NOMO-1 (cell line): ENCODE measurements at regions not wholly inside any gene's neighbourhood (a gene's known extent, or its start where the extent isn't known, plus 50 kb on each side); places are given as distances from the start of the nearest gene placed in this dataset.

Source experiments
- DNase-seq, 2 experiments: peaks; one replicate each; lab custom pipeline; 2025; ENCODE audit not compliant: unreplicated experiment in 2 of 2; lab: John Stamatoyannopoulos, UW

- no peak for DNase-seq
These were observed 605.0 kb upstream of the USP15 start for GRCh38 chr12:61655241-61655640.

- DNase-seq: no peak
These were observed 592.5 kb upstream of the USP15 start for GRCh38 chr12:61667676-61668075.

- DNase-seq: no peak
These were observed 583.7 kb upstream of the USP15 start for GRCh38 chr12:61676520-61676919.

- no peak for DNase-seq
These were observed 572.8 kb upstream of the USP15 start for GRCh38 chr12:61687407-61687806.

- DNase-seq: no peak
These were observed 566.0 kb upstream of the USP15 start for GRCh38 chr12:61694214-61694613.

GRCh38 chr12:61701471-61701870 is 558.7 kb upstream of the USP15 start:
- no peak for DNase-seq

GRCh38 chr12:61706783-61707182 is 553.4 kb upstream of the USP15 start:
- no peak for DNase-seq

- no peak for DNase-seq
These were observed 547.1 kb upstream of the USP15 start for GRCh38 chr12:61713121-61713520.

GRCh38 chr12:61717986-61718385 is 542.2 kb upstream of the USP15 start:
- no peak for DNase-seq

- no peak for DNase-seq
These were observed 520.3 kb upstream of the USP15 start for GRCh38 chr12:61739925-61740324.

- DNase-seq: no peak
These were observed 509.6 kb upstream of the USP15 start for GRCh38 chr12:61750604-61751003.

- DNase-seq: no peak
These were observed 506.0 kb upstream of the USP15 start for GRCh38 chr12:61754214-61754613.

- DNase-seq: no peak
These were observed 502.2 kb upstream of the USP15 start for GRCh38 chr12:61757831-61758505.

GRCh38 chr12:61758661-61759060 is 501.5 kb upstream of the USP15 start:
- no peak for DNase-seq

- no peak for DNase-seq
These were observed 494.3 kb upstream of the USP15 start for GRCh38 chr12:61765926-61766325.

- no peak for DNase-seq
These were observed 479.8 kb upstream of the USP15 start for GRCh38 chr12:61780435-61780834.

GRCh38 chr12:61781021-61781581 is 479.1 kb upstream of the USP15 start:
- no peak for DNase-seq

GRCh38 chr12:61796846-61797245 is 463.4 kb upstream of the USP15 start:
- no peak for DNase-seq

- no peak for DNase-seq
These were observed 462.9 kb upstream of the USP15 start for GRCh38 chr12:61797266-61797665.

GRCh38 chr12:61798778-61799177 is 461.4 kb upstream of the USP15 start:
- no peak for DNase-seq

GRCh38 chr12:61804301-61804700 is 455.9 kb upstream of the USP15 start:
- DNase-seq: no peak

- no peak for DNase-seq
These were observed 451.3 kb upstream of the USP15 start for GRCh38 chr12:61808856-61809255.

- no peak for DNase-seq
These were observed 449.7 kb upstream of the USP15 start for GRCh38 chr12:61810486-61810885.
